WERI-Rb-1 (cell line): ENCODE measurements at regions not wholly inside any gene's neighbourhood (a gene's known extent, or its start where the extent isn't known, plus 50 kb on each side); places are given as distances from the start of the nearest gene placed in this dataset.

Experiments used
- DNase-seq: peaks from one replicate; pipeline ENCODE4 v3.0.0-alpha.2; 2020
- H3K27ac ChIP-seq: fragments of 250-450 bp; sonication (Bioruptor Pico); 2 replicates; pipeline ENCODE4 v1.5.1; 2020; ENCODE audit warnings: mild to moderate bottlenecking, moderate library complexity
- H3K27me3 ChIP-seq: fragments of 250-450 bp; sonication (Bioruptor Pico); 2 replicates; pipeline ENCODE4 v1.5.1; 2021; ENCODE audit warnings: mild to moderate bottlenecking, low read depth, moderate library complexity; ENCODE audit not compliant: insufficient read depth, severe bottlenecking
- H3K36me3 ChIP-seq: fragments of 250-450 bp; sonication (Bioruptor Pico); 2 replicates; pipeline ENCODE4 v1.5.1; 2020; ENCODE audit warnings: mild to moderate bottlenecking, moderate library complexity
- H3K4me3 ChIP-seq: 2 replicates; pipeline ENCODE4 v1.5.1; 2011; ENCODE audit warnings: low read depth, mild to moderate bottlenecking, control low read depth, low read length
- H3K9me3 ChIP-seq: fragments of 250-450 bp; sonication (Bioruptor Pico); 2 replicates; pipeline ENCODE4 v1.5.1; 2021; ENCODE audit warnings: mild to moderate bottlenecking, moderate library complexity; ENCODE audit not compliant: severe bottlenecking
- CTCF ChIP-seq: IDR thresholded peaks from 2 replicates; pipeline ENCODE4 v1.5.1; 2011; ENCODE audit warnings: low read depth, mild to moderate bottlenecking, control low read depth, inconsistent platforms, low read length

- no peak for TF ChIP-seq CTCF
Observed at GRCh38 chr13:26155568-26155967, 66.5 kb downstream of the RNF6 start.

GRCh38 chr13:26133851-26134250, 82.0 kb upstream of the SHISA2 start:
- Histone ChIP-seq H3K4me3 (no peak overlapping the region), H3K9me3 (no peaks in the 10 kb centered on the region), H3K36me3 (no peaks in the 10 kb centered on the region), H3K27ac (no peak overlapping the region), H3K27me3 (no peaks in the 10 kb centered on the region)
- TF ChIP-seq CTCF: 0 out of 2 replicates have a peak, but pooled peaks have one; percentile 23
- DNase-seq: no peak

More at GRCh38 chr13:26155568-26155967, 66.5 kb downstream of the RNF6 start:
- DNase-seq: no peak
- Histone ChIP-seq H3K9me3 (no peaks in the 10 kb centered on the region), H3K36me3 (no peaks in the 10 kb centered on the region), H3K27me3 (no peaks in the 10 kb centered on the region), H3K27ac (no peak overlapping the region), H3K4me3 (no peak overlapping the region)

- Histone ChIP-seq H3K9me3 (no peaks in the 10 kb centered on the region), H3K4me3 (no peak overlapping the region), H3K27ac (no peak overlapping the region), H3K27me3 (no peaks in the 10 kb centered on the region), H3K36me3 (no peaks in the 10 kb centered on the region)
- TF ChIP-seq CTCF: no peak
- DNase-seq: no peak
Observed at GRCh38 chr13:26133286-26133685, 81.5 kb upstream of the SHISA2 start.

GRCh38 chr13:26132756-26133155, 80.9 kb upstream of the SHISA2 start:
- peak; percentile 76 for TF ChIP-seq CTCF
- DNase-seq: peak; percentile 72

GRCh38 chr13:26128676-26129075, 76.9 kb upstream of the SHISA2 start:
- no peak overlapping the region for H3K4me3 ChIP-seq
- no peak overlapping the region for H3K27ac ChIP-seq
- no peaks in the 10 kb centered on the region for H3K36me3 ChIP-seq
- TF ChIP-seq CTCF: no peak
- peaks cover 6% of the 10 kb centered on the region for H3K9me3 ChIP-seq
- H3K27me3 ChIP-seq: no peaks in the 10 kb centered on the region
- DNase-seq: no peak

More at GRCh38 chr13:26132756-26133155, 80.9 kb upstream of the SHISA2 start:
- Histone ChIP-seq H3K36me3 (no peaks in the 10 kb centered on the region), H3K9me3 (no peaks in the 10 kb centered on the region), H3K4me3 (no peak overlapping the region), H3K27me3 (no peaks in the 10 kb centered on the region), H3K27ac (no peak overlapping the region)

GRCh38 chr13:26117620-26118019, 65.8 kb upstream of the SHISA2 start:
- Histone ChIP-seq H3K4me3 (no peak overlapping the region), H3K27ac (no peak overlapping the region), H3K27me3 (no peaks in the 10 kb centered on the region), H3K9me3 (no peaks in the 10 kb centered on the region), H3K36me3 (no peaks in the 10 kb centered on the region)
- no peak for TF ChIP-seq CTCF
- no peak for DNase-seq
